ENCODE measurements at regions not wholly inside any gene's neighbourhood (a gene's known extent, or its start where the extent isn't known, plus 50 kb on each side); places are given as distances from the start of the nearest gene placed in this dataset.
"Not testable (repeated sequence)": the region's sequence is repeated elsewhere in the genome, so short reads cannot be mapped to it uniquely, and the experiment has no call there.

DNA sequence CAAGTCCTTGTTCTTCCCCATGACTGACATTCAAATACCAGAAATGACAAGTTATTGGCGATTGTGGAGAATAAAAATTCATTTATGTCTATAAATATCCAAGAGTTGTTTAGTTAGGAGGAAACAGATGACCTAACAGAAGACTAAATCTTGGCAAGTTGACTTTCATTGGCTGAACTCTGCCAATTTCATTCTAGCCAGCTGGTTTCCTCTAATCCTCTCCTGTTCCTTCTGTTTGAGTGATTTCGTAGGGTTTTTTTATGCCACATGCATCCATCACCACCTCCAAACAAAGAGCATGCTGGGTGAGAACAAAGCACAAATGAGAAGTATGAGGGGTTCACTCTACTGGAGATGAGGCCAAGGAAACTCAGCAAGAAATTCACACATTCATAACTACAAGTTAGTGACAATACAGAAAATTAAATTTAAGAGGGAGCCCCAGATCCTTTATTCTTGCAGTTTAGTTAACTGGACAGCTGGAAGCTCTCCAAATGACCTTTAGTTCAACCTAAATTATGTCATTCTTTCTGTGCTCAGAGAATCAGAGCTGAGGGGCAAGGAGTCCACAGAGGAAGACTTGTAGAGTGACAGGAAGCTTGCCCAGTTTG lies 932.0 kb downstream of the TLE4 start:
- DNase-seq: no peak

DNA sequence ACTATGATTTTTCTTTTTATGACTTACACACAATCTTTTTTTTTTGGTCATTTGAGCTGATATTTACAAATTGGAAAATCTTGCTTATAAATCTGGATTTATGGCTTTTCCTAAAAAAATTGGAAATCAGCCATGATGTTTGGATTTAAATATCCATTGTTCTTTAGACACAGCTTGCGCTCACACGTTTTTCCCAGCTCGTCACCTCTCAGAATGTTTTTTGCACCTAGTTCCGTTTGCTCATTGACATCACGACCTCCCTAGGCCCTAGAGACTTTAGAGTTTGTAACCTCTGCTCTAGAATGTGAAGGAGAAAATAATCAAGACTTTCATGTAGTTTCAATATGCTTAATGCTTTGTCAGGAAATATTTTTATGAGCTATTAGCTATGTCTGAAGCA lies 930.5 kb downstream of the TLE4 start:
- DNase-seq: no peak

DNA sequence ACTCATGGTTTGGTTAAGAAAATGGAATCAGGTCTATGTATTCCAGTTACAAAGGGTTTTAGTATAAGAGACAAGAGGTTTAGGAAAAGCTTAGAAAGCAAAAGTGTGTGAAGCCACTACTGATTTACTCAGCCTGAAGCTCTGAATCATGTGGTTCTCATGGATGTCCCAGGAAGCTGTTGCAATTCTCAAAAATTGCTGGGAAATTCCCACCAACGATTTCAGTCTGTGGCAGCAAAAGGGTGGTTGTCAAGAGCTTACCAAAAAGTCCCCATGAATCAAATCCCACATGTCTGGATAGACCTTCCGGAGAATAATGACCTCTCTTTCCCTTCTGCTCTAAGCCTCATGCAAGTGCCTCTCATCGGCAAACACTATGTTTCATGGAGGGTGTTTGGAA lies 929.9 kb downstream of the TLE4 start:
- no peak for DNase-seq

DNA sequence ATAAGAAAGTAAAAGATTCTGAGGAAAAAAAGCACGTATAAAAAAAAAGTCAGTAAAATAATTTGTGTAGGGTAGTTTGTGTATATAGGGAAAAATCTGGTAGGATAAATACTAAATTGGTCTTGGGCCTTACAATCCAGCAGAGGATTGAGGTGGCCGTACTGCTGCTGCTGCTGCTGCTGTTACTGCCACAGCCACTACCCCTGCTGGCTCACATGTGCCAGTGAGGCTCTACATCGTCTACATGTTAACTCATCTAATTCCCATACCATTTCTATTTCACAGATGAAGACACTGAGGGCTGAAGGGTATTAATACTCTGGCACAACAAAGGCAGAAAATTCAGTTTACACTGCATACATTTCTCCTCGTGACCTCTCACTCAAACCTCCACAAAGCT lies 928.5 kb downstream of the TLE4 start:
- DNase-seq: no peak

DNA sequence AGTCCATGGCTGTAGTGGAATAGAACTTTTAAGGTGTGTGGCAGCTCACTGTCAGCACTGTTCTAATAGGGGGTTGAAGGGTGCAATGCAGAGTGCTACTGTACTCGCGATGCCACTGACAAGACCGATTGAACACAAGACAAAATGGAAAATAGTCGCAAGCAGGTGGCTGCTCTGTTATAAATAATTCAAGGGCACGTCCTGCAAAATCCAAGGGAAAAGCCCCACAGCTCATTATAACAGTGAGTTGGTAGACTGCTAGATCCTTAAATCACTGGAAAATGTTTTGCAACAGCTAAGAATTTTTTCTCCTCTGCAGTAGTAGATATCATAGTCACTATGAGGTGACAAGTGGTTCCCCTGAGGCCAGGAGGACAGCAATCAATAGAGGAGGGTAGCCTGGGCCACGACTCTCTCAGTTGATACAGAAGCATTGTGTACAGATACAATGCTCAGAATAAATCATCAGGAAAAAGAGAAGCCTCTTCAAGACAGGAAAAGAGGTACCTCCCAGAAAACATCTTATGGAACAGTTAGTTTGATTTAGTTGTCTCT lies 926.3 kb downstream of the TLE4 start:
- no peak for DNase-seq

DNA sequence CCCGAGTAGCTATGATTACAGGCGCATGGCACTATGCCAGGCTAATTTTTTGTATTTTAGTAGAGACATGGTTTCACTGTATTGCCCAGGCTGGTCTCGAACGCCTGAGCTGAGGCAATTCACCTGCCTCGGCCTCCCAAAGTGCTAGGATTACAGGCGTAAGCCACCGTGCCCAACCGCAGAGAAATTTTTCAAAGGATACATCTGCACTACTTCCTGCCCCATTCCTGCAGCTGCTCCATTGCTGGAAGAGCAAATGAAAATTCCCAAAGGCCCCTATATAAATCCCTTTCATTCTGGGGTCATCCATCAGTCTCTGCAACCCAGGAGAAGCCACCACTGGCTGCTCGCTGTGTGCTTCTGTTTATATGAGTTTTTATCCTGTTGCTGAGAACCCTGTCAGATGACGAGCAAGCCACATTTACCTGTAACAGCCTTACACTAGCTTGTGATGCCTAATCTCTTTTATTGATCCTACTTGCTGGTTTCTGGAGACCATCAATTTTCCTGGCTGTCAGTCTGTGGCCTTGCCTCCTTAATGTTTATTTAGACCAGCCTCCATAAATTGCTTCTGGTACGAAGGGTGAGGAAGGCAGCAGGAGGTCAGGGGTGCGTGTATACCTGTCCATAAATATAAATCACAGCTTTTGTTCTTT lies 925.3 kb downstream of the TLE4 start:
- no peak for DNase-seq

DNA sequence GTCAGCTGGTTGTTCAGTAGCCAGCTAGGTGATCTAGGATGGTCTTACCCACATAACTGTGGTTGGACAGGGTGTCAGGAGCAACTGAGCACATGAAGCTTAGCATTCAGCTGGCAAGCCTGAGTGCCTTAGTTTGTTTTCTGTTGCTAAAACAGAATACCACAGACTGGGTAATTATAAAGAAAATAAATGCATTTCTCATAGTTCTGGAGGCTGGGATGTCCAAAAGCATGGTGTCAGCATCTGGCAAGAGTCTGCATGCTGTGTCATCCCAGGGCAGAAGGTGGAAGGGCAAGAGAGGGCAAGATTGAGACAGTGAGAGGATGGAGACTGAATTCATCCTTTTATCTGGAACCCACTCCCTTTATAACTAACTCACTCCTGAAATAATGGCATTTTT lies 921.5 kb downstream of the TLE4 start:
- no peak for DNase-seq

DNA sequence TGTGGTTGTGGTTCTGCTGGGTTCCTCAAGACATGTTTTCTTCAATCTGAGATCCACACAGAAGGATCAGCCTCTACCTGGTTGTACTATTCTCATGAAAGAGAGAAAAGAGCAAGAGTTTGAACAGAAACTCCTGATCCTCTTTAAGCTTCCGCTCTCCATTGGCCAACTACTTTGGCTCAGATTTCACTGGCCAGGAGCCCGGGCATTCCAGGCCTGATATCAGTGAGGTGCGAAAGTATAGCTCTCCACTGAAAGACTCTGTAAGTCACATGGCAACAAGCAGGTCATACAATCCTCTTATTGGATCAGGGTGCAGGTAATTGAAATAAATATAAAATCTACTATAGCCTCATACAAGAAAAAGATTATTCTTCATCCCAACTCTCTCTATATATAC lies 920.5 kb downstream of the TLE4 start:
- DNase-seq: no peak

DNA sequence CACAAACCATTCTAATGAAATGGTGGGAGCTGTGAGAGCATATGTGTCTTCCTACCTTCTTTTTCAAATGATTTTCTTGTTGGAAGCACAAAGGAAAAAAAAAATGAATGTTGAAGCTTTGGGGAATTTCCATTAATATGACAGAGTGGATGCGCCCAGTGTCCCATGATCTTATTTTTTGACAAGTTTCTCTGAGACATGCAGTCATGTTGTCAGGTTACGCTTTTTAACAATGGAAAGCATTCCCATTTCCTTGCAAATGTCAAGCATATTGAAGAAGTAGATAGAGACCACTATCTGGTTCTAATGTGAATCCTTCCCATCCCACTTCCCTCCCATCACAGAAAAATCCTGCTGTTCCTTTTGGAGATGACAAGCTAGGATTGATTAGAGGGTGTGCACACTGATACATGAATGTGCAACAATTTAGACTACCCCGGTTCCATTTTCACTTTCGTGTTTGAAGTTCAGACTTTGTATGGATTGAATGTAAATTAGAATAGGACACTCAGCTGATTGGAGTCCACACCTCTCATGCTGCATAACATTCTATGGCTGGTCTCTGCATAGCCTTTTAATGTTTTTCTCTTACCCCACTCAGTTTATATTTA lies 919.4 kb downstream of the TLE4 start:
- DNase-seq: no peak

DNA sequence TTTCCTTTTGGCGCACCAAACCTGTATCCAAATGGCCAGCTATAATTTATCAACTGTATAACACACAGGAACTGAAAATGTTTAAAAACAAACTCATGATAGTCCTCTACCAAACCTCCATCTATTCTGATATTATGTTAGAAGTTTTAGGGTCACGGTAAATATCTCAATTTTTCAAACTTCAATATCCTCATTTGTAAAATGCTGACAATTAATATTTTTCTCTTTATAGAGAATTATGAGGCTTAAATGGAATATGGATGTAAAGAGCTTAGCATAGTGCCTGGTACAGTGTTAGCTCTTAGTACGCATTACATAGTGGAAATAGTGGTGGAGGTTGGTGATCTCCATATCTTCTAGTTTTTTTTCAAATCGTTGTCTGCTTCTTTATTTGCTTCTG lies 917.6 kb downstream of the TLE4 start:
- DNase-seq: no peak

DNA sequence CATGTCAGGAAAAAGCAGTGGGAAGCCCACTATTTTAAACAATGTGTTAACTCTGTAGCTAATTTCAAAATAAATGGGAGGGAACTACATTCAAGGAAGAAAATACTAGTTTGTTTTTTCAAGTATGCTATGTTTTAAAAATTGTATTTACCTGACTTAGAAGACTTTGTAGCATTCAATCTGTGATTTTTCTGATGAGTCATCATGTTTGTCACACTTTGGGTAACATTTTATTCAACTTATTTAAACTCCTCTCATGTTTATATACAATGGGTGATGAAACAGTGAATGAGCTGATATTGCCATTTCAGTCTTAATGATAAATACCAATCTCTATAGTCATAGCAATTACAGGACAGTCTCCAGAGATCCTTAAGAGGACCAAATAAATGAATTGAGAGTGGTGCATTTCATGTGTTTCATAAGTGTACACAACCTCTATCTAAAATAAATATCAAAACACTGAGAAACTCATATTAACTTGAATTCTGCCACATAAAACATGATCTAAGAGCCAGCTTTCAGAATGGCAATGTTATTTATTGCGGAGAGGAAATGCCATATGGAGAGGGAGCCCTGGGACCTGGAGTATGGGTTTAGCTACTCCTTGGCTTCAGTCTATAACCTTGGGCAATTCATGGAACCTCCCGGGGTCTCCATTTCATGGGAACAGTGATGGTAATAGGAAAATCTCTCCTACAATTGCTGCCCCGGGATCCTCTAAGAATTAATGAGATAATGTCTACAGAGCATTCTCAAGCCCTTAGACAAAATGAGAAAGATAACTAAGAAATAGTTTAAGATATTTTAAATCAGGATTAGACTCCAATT lies 913.9 kb downstream of the TLE4 start:
- DNase-seq: no peak

DNA sequence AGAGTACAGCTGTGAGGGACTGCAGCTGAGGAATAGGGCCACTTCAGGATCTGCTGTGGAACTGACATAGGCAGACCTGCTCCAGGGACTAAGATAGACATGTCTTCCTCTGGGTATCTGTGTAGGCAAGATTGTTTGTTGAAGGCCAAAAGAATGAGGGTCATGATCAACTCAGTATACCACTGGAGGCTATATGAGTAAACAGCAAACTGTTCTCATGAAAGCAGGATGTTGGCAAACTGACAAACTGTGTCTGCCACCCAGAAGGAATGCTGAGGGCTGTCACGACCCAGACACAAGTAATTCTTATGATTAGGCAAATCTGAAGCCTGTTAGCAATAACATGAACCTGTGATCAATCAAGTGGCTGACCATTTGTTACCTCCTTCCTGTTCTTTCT lies 910.5 kb downstream of the TLE4 start:
- DNase-seq: not testable (repeated sequence)

DNA sequence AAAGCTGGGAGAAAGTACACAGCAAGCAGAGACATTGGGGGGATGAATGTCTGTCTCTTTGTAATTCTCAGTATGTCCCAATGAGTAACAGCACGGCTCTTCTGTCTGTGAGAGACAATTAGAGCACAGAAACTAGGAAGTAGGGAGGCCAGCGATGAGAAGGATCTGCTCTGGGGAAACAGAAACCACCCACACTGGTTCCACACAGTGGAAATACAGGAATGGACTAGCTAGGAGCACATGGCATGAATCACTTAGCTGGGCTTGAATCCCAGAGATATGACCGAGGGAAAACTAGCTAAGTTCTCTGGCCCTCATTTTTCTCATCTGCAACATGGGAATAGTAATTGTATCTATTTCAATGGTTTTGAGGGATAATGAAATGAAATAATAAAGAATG lies 895.9 kb downstream of the TLE4 start:
- no peak for DNase-seq

DNA sequence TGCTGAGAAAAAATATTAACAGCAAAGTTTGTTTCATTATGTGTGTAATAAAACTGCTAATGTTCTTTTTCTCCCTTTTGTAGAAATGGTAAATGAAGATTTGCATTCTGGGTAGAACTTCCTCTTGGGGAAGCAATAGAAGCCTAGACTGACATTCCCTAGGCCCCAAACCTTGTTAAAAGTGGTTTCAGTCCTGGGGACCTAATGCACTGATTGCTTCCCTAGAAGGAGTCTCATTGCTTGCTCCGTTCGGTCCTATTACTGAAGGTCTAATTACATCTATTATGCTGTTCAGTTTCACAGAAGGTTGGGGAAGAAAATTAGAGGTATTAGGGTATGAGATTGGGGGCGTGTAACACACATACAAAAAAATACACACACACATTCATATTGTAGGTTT lies 893.8 kb downstream of the TLE4 start:
- no peak for DNase-seq

DNA sequence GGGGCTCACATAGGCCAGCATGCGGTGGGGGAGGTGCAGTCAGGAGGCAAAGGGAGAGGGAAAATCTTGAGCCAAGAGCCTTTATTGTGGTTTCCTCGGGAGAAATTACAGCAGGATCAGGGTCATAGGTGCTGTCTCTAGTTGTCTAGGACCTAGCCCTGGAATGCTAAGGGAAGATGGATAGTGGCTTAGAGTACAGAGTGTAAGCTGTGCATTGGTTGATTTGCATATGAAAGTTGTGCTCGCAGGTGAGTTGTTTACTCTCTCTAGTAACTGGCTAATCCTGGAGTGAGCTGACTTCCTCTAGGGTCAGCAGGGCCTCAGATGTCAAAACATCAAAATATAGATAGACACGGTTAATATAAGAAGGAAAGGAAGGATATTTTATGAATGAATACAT lies 877.7 kb downstream of the TLE4 start:
- no peak for DNase-seq

DNA sequence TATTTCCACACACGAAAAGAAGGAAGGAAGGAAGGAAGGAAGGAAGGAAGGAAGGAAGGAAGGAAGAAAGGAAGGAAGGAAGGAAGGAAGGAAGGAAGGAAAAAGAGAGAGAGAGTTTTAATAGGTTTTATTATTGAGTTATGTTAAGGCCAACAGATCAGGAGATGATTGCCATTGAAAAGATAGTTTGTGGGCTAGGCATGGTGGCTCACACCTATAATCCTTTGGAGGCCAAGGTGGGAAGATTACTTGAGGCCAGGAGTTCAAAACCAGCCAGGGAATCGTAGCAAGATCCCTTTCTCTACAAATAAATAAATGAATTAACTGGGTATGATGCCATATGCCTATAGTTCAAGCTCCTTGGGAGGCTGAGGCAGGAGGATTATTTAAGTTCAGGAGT lies 877.2 kb downstream of the TLE4 start:
- no peak for DNase-seq

DNA sequence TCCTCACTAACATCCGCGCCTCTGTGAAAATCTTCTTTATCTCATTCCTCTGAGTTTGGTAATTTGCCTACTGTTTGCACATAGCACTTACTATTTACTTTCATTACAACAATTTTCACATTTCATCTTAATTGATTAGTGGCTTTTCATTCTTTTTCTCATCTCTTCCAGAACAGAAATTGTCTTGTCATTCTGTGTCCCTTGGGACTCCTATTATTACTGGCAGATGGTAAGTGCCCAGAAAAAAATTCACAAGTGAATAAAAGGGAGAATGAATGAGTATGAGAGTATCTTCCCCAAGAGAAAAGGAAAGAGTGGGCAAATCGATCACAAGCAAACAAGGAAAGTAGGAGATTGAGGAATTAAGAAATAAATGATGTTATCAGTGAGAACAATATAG lies 876.1 kb downstream of the TLE4 start:
- no peak for DNase-seq

DNA sequence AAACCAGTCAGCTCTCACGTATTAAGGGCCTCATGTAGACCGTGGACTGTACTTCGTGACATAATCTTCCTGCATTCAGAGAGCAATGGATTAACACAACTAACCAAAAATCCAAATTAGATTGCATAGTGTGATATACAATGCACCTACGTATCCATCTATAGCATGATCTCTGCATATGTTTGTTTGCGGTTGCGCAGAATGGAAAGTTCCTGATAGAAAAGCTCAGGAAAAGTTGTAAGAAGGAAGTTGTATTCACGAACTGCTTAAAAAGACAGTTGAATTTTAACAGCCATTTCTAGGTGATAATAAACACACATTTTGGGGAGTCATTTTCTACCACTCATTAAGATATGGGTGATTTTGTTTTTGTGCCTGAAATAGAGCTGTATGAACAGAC lies 869.0 kb downstream of the TLE4 start:
- DNase-seq: no peak

DNA sequence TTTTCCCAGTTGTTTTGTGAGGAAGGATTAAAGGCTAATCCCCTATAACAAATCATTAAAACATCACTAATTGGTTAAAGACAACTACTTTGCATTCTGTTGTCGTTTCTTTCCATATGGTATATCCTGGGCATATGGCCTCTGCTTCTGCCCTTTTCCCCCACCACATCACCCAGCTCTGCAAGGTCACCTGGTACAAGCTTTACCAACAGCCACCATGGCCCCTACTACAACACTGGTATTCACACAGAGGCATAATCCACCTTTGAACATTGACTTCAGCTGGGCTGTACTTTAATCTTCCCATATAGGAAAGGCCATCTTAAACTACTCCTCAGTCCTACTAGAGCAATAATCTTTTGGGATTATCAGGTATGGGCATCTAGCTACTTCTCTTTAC lies 866.1 kb downstream of the TLE4 start:
- DNase-seq: no peak

DNA sequence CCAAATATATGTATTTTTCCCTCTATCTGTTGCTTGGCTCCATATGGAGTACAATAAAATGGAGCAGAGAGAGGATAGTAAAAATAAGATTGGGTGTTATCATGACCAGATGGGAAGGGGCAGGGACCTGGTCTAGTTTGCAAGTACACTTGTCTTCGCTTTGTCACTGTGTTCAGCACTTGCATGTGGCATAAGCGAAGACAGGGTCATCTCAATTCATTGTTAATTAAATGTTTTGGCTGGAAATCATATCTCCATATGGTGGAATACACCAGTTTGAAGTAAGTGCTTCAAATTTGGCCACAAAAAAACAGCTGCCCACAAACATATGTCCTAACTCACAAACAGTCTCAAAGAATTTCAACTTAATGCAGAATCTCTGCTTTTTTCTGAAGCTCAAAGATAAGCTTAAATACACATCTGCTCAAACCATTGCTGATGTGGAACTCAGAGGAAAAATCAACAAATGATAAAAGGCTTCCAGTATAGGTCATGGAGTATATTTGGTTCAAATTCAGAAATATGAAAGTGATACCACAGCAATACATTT lies 865.4 kb downstream of the TLE4 start:
- DNase-seq: no peak

DNA sequence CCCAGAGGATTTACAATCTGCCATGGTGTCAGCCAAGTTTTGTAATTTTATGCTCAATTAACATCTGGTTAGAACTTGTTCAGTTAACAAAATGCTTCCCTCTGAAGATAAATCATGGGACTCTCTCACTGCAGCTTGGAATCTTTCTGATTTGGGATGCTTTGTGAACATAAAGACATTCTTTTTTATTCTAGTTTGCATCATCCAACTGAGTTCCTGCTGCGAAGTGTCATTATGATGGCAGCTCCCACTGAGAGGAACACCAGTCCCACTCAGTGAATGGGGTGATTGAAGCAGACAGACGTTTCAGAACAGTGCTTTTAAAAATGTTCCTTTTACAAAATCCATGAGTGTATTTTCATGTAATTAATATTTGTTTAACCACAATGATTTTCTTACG lies 863.8 kb downstream of the TLE4 start:
- no peak for DNase-seq

DNA sequence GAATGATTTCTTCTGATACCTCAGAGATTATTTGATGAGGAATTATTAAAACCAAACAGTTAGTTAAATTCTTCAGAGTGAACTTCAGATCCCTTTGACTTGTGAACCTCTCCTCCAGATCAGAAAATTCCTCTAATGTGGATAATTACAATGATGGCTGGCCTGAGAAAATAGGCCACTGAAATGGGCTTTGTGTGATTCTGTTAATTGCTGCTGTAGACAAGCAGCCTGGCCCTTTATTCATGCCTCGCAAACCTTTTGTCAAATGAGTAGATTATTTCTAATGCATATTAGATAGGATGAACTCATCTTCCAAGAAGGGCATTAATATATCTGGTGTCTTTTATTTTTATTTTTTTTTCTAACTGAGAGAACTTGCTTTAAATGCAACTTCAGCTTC lies 855.2 kb downstream of the TLE4 start:
- no peak for DNase-seq

DNA sequence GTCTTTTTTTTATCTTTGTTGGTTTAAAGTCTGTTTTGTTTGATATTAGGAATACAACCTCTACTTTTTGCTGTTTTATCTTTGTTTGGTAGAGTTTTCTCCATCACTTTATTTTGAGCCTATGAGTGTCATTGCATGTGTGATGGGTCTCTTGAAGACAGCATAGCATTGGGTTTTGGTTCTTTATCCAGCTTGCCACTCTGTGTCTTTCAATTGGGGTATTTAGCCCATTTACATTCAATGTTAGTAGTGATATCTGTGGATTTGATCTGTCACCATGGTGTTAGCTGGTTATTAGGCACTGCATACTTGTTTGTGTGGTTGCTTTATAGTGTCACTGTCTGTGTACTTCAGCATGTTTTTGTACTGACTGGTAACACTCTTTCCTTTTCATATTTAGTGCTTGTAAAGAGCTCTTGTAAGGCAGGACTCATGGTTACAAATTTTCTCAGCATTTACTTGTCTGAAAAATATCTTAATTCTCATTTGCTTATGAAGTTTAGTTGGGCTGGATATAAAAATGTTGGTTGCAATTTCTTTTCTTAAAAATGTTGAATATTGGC lies 845.5 kb downstream of the TLE4 start:
- DNase-seq: no peak
